Naive thymus-derived CD8-positive, alpha-beta T cell (primary cell): ENCODE measurements at regions not wholly inside any gene's neighbourhood (a gene's known extent, or its start where the extent isn't known, plus 50 kb on each side); places are given as distances from the start of the nearest gene placed in this dataset.
"Not testable (repeated sequence)": the region's sequence is repeated elsewhere in the genome, so short reads cannot be mapped to it uniquely, and the experiment has no call there.

ENCODE experiments used
- ATAC-seq, 2 donors: fragments of 150-1000 bp; cut with Tn5 transposase in 1 of 2; sonication (Bioruptor Pico), chemical (Tn5 transposase) in 1 of 2; 1 replicate in 1 of 2; 2 replicates in 1 of 2; pipeline ENCODE4 v1.10.0; 2021; ENCODE audit warnings: mild to moderate bottlenecking in 2 of 2, moderate library complexity in 2 of 2
- POLR2A ChIA-PET: fragments of 350-600 bp; sonication (Branson Sonifier 250); formaldehyde crosslinking; loops from one replicate; lab custom pipeline; 2021; ENCODE audit warnings: antibody characterized with exemption; lab: Charles Lee
- DNase-seq, 10 donors: peaks; one replicate each; pipeline versions ENCODE4 v3.0.0 to v3.0.0-alpha.2; 2020 to 2022
- H3K27ac Mint-ChIP-seq, 10 donors: one replicate each; pipeline ENCODE4 v1.8.0; 2020 to 2022; ENCODE audit warnings: mild to moderate bottlenecking in 10 of 10, mixed read lengths in 10 of 10, moderate library complexity in 4 of 10, inconsistent platforms in 1 of 10
- H3K27me3 Mint-ChIP-seq, 5 donors: one replicate each; pipeline ENCODE4 v1.8.0; 2021 to 2022; ENCODE audit warnings: mixed read lengths in 5 of 5
- H3K36me3 Mint-ChIP-seq, 3 donors: one replicate each; pipeline ENCODE4 v1.8.0; 2020 to 2022; ENCODE audit warnings: mixed read lengths in 3 of 3, mild to moderate bottlenecking in 2 of 3, inconsistent platforms in 1 of 3
- H3K4me1 Mint-ChIP-seq, 4 donors: one replicate each; pipeline ENCODE4 v1.8.0; 2021 to 2022; ENCODE audit warnings: mixed read lengths in 4 of 4
- H3K4me3 Mint-ChIP-seq, 10 donors: one replicate each; pipeline ENCODE4 v1.8.0; 2020 to 2022; ENCODE audit warnings: mild to moderate bottlenecking in 10 of 10, mixed read lengths in 10 of 10, moderate library complexity in 6 of 10, inconsistent platforms in 1 of 10
- H3K9me3 Mint-ChIP-seq, 9 donors: one replicate each; pipeline ENCODE4 v1.8.0; 2020 to 2022; ENCODE audit warnings: mixed read lengths in 9 of 9, mild to moderate bottlenecking in 3 of 9, inconsistent platforms in 1 of 9, moderate library complexity in 1 of 9

DNA sequence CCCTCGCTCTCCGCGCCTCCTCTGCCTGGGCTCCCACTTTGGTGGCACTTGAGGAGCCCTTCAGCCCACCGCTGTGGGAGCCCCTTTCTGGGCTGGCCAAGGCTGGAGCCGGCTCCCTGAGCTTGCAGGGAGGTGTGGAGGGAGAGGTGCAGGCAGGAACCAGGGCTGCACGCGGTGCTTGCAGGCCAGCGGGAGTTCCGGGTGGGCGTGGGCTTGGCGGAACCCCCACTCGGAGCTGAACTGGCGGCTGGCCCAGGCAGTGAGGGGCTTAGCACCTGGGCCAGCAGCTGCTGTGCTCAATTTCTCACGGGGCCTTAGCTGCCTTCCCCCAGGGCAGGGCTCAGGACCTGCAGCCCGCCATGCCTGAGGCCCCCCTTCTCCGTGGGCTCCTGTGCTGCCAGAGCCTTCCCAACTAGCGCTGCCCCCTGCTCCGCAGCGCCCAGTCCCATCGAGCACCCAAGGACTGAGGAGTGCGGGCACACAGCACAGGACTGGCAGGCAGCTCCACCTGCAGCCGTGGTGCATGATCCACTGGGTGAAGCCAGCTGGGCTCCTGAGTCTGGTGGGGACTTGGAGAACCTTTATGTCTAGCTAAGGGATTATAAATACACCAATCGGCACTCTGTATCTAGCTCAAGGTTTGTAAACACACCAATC, 200.2 kb upstream of the RIMS1 start:
- ATAC-seq, H3K9me3 Mint-ChIP-seq, DNase-seq, H3K4me1 Mint-ChIP-seq, H3K27ac Mint-ChIP-seq, POLR2A ChIA-PET, H3K27me3 Mint-ChIP-seq, H3K4me3 Mint-ChIP-seq, H3K36me3 Mint-ChIP-seq: not testable (repeated sequence)

DNA sequence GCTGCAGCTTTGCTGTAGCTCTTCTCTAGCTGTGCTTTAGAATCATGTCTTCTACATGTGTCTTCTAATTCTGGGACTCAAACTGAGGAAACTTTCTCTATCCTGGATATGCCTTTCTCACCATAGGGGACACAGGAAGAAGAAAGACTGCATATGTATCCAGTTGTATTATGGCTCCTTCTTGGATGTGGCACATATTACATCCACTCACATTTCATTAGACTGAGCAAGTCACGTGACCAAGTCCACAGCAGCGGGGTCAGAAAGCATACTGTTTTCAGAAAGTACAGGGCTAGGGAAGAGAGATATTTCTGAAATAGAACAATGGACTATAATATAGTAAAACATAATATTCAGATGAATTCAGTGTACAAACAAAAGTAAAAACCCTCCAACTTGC, 187.6 kb upstream of the RIMS1 start:
- Mint-ChIP-seq H3K27me3 (no peaks in the 10 kb centered on the region), H3K4me3 (no peak overlapping the region), H3K27ac (no peak overlapping the region), H3K4me1 (no peaks in the 10 kb centered on the region), H3K36me3 (no peaks in the 10 kb centered on the region), H3K9me3 (peaks cover 0 to 15% (median 4%) of the 10 kb centered on the region in 9 donors)
- POLR2A ChIA-PET, result no interaction called here
- DNase-seq (no peak), ATAC-seq (no peak)

DNA sequence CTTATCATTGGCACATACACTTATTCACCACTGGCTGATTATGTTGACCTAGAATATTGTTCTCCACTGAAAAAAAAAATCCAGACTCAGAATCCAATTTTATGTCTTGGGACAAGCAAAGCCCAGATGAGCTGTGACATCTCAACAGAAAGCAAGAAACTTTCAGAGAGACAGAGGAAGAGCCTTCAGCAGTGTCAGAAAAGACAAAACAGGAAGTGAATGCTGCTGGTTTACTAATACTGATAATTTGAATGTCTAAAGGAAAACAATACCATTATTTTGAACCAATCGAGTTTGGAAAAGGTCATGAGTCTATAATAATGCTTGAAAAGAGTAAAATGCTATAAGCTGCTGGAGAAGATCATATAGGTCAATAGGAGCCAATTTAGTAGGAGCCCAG, 179.8 kb upstream of the RIMS1 start:
- POLR2A ChIA-PET, result no interaction called here
- no peaks in the 10 kb centered on the region for H3K27me3 Mint-ChIP-seq
- DNase-seq (no peak), ATAC-seq (no peak)
- peaks cover 0 to 6% (median 0%) of the 10 kb centered on the region in 9 donors for H3K9me3 Mint-ChIP-seq
- no peaks in the 10 kb centered on the region for H3K36me3 Mint-ChIP-seq
- no peak overlapping the region for H3K27ac Mint-ChIP-seq
- H3K4me3 Mint-ChIP-seq, result no peak overlapping the region
- no peaks in the 10 kb centered on the region for H3K4me1 Mint-ChIP-seq

DNA sequence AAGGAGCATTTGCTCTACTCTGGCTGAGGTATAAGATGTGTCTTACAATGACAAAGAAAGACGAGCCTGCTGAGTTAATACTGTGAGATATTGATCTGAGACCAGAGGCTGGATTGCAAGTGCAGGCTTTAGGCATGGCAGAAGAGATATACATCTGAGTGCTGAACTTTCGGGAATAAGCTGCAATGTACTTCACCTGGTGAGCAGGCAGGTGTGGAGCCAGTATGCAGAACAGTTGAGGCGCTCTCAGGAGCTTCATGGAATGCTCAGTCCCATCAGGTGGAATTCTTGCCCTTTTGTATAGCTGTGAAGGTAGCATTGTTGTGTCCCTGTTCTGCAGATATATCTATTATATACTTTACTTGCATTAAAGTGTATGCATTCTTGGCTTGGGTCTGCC, 179.3 kb upstream of the RIMS1 start:
- no peak overlapping the region for H3K4me3 Mint-ChIP-seq
- no peaks in the 10 kb centered on the region for H3K4me1 Mint-ChIP-seq
- H3K36me3 Mint-ChIP-seq, result no peaks in the 10 kb centered on the region
- H3K27ac Mint-ChIP-seq, result no peak overlapping the region
- ATAC-seq (no peak), DNase-seq (no peak)
- H3K27me3 Mint-ChIP-seq, result no peaks in the 10 kb centered on the region
- POLR2A ChIA-PET, result no interaction called here
- peaks cover 0 to 6% (median 0%) of the 10 kb centered on the region in 9 donors for H3K9me3 Mint-ChIP-seq

DNA sequence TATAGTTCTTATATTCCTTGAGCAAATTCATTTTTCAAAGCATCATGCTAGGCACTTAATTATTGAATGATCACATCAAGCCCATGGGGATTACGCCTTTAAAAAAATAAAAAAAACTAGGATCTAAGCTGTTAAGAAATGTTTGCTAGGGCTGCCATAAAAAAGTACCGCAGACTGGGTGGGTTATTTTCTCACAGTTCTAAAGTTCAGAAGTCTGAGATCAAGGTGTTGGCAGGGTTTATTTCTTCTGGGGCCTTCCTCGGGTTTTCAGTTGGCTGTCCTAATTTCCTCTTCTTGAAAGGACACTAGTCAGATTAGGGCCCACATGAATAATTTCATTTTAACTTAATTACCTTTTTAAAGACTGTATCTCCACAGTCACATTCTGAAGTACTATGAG, 165.6 kb upstream of the RIMS1 start:
- no peaks in the 10 kb centered on the region for H3K4me1 Mint-ChIP-seq
- DNase-seq (no peak), ATAC-seq (no peak)
- H3K4me3 Mint-ChIP-seq, result no peak overlapping the region
- no peak overlapping the region for H3K27ac Mint-ChIP-seq
- H3K9me3 Mint-ChIP-seq, result peaks cover 0 to under 1% (median 0%) of the 10 kb centered on the region in 9 donors
- POLR2A ChIA-PET, result no interaction called here
- no peaks in the 10 kb centered on the region for H3K36me3 Mint-ChIP-seq
- no peaks in the 10 kb centered on the region for H3K27me3 Mint-ChIP-seq

- no peaks in the 10 kb centered on the region for H3K36me3 Mint-ChIP-seq
- peaks cover 0 to 5% (median 0%) of the 10 kb centered on the region in 9 donors for H3K9me3 Mint-ChIP-seq
- no peaks in the 10 kb centered on the region for H3K27me3 Mint-ChIP-seq
- ATAC-seq (no peak), DNase-seq (no peak)
- no peak overlapping the region for H3K27ac Mint-ChIP-seq
- H3K4me3 Mint-ChIP-seq, result no peak overlapping the region
- POLR2A ChIA-PET, result no interaction called here
- no peaks in the 10 kb centered on the region for H3K4me1 Mint-ChIP-seq
Observed at GRCh38 chr6:71721642-71722041, 164.7 kb upstream of the RIMS1 start.

DNA sequence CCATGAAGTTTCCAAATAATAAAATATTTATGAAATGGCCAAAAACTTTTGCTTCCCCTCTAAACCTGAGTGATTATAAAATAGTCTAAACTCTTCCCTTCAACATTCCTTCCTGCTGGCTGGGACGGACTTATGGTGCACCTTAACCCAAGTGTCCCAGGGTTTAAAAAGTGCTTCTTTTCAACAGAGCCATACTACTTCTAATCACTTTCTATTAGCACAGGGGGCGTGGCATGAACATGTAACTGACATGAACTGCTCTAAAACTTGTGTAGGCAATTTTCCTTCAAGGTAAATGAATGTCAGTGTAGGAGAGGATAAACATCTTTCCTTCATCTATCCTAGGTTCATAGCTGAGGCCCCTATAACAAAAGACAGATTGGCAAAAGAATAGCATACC, 163.6 kb upstream of the RIMS1 start:
- no peak overlapping the region for H3K4me3 Mint-ChIP-seq
- no peaks in the 10 kb centered on the region for H3K4me1 Mint-ChIP-seq
- ATAC-seq (no peak), DNase-seq (no peak)
- no peak overlapping the region for H3K27ac Mint-ChIP-seq
- no peaks in the 10 kb centered on the region for H3K36me3 Mint-ChIP-seq
- no peaks in the 10 kb centered on the region for H3K27me3 Mint-ChIP-seq
- H3K9me3 Mint-ChIP-seq, result peaks cover 0 to 7% (median 0%) of the 10 kb centered on the region in 9 donors
- POLR2A ChIA-PET, result no interaction called here

GRCh38 chr6:71724456-71725125, 161.8 kb upstream of the RIMS1 start:
- ATAC-seq (no peak), DNase-seq (no peak)
- no peak overlapping the region for H3K27ac Mint-ChIP-seq
- no peaks in the 10 kb centered on the region for H3K36me3 Mint-ChIP-seq
- H3K9me3 Mint-ChIP-seq, result peaks cover 0 to 7% (median 0%) of the 10 kb centered on the region in 9 donors
- POLR2A ChIA-PET, result no interaction called here
- H3K4me1 Mint-ChIP-seq, result no peaks in the 10 kb centered on the region
- H3K4me3 Mint-ChIP-seq, result no peak overlapping the region
- no peaks in the 10 kb centered on the region for H3K27me3 Mint-ChIP-seq

DNA sequence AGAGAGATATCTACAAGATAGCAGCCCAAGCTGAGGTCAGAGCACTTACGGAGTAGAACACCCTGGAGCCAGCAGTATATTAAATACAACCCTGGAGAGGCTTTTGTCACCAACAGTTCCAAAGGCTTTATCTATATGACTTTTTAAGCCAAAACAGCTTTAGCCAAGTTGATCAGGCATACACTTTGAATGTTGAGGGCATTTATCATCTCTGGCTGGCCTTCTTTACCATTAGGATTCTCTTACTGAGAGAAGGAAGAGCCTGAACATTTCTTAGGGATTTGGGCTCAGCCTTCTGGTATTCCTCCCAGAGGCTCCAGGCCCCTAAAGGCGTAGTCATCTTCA, 161.3 kb upstream of the RIMS1 start:
- Mint-ChIP-seq H3K4me3 (no peak overlapping the region), H3K4me1 (no peaks in the 10 kb centered on the region), H3K27me3 (no peaks in the 10 kb centered on the region), H3K36me3 (no peaks in the 10 kb centered on the region), H3K9me3 (peaks cover 0 to 7% (median 0%) of the 10 kb centered on the region in 9 donors), H3K27ac (no peak overlapping the region)
- ATAC-seq (no peak), DNase-seq (no peak)
- POLR2A ChIA-PET, result no interaction called here

DNA sequence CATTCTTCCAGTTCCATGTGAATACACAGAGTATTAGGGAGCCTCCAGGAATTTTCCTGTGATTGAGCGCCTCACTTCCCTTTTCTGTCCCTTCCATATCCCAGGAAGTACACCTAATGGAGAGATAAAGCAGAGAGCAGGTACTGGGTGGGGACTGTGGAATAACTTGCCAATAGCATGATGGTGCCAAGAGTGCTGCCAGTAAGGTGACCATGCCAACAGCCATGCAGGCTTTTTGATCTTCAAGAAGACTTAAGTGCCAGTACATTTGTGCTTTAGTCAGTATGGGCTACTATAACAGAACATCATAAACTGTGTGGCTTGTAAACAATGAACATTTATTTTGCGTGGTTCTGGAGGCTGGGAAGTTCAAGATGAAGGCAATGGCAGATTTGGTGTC, 160.2 kb upstream of the RIMS1 start:
- no peak for ATAC-seq
- H3K4me3 Mint-ChIP-seq, result no peak overlapping the region
- POLR2A ChIA-PET, result no interaction called here
- H3K27ac Mint-ChIP-seq, result no peak overlapping the region
- H3K36me3 Mint-ChIP-seq, result no peaks in the 10 kb centered on the region
- DNase-seq, result no peak
- no peaks in the 10 kb centered on the region for H3K4me1 Mint-ChIP-seq
- peaks cover 0 to 7% (median 0%) of the 10 kb centered on the region in 9 donors for H3K9me3 Mint-ChIP-seq
- no peaks in the 10 kb centered on the region for H3K27me3 Mint-ChIP-seq

DNA sequence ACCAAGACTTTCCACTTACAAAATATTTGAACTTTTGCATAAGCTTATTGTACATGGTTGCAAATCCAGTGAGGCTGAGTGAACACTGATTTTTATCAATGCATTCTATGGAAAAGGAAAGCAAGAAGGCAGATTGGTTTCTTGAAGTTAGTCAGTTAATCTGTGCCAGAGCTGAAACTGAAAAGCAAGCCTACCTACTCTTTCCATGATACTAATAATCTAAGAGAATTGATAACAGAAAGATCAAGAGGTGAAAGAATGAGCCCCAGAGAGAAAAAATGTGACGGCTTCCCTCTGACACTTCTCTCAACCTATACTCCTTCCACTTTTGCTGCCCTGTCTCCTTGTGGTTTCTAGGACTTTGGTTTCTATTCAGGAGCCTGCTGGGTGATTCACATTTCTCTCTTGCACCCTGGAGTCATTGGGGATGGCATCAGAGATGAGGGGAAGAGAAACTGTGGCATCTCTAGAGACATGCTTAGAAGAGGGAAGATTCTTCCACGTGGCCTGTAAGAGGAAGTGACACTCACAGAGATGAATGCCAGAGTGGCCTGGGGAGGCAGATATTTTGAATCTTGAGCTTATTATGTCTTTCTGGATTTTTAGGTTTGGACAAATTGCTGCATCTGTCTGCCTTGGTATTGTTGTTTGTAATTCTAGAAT, 158.6 kb upstream of the RIMS1 start:
- Mint-ChIP-seq H3K36me3 (no peaks in the 10 kb centered on the region), H3K4me1 (no peaks in the 10 kb centered on the region), H3K4me3 (no peak overlapping the region), H3K27me3 (no peaks in the 10 kb centered on the region), H3K27ac (no peak overlapping the region), H3K9me3 (peaks cover 0 to 7% (median 0%) of the 10 kb centered on the region in 9 donors)
- no peak for ATAC-seq
- POLR2A ChIA-PET, result no interaction called here
- DNase-seq, result no peak

DNA sequence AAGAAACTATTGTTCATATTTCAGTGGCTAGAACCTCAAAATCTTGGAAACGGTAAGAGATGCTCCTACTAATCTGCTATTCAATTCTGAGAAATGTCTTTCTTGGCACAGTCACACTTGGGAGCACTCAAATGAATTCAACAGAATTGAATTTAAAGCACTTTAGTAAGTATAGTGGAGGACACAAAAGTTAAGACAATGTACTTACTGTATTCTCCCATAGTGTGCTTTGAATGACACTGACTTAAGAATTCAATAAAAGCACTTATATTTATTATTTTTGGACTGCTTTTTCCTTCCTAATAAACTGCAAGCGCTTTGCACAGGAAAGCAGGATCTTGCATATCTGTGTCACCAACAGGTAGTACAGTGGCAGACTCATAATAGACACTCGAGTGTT, 156.1 kb upstream of the RIMS1 start:
- no peaks in the 10 kb centered on the region for H3K27me3 Mint-ChIP-seq
- no peaks in the 10 kb centered on the region for H3K36me3 Mint-ChIP-seq
- H3K9me3 Mint-ChIP-seq, result peaks cover 0 to 7% (median 0%) of the 10 kb centered on the region in 9 donors
- POLR2A ChIA-PET, result no interaction called here
- no peak overlapping the region for H3K4me3 Mint-ChIP-seq
- DNase-seq (no peak), ATAC-seq (no peak)
- H3K4me1 Mint-ChIP-seq, result no peaks in the 10 kb centered on the region
- no peak overlapping the region for H3K27ac Mint-ChIP-seq

DNA sequence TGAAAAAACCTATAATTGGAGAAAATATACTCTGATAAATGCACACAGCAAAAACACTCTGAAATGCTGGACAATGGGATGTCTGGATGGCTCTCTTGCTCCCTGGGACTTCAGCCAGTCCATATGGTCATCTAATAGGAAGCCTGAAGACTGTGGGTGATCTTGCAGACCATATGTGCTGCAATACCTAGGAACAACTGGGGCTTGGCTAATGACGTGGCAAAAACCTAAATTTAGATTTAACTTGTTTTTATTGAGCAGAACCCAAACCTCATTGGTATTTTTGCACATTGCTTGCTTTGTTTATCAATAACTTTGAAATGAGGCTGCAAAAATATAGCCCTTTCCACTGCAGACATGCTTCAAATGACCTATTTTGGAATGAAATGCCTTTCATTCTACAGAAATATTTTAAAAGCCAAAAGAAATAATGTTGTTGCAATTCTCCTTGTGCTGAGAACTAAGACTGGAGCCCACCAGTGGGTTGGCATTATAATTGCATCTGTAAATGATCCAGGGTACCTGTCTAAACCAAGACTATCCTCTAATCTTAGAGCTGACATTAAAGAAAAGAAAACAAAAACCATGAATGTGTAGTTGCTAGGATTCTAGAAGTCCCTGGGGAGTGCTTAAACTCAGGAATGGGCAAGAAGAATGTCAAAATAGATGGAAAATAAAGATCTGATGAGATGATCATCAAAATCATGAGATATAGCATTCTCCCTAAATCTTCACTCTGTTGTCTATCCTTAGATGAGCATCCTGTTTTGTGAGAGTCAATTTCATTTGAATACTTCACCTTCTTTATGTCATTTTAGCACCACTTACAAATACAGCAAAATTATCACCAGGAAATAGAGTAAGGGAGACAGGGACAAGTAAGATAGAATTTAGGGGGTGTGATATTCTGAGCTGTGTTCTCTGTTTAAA, 152.1 kb upstream of the RIMS1 start:
- H3K27ac Mint-ChIP-seq, result no peak overlapping the region
- H3K36me3 Mint-ChIP-seq, result no peaks in the 10 kb centered on the region
- H3K27me3 Mint-ChIP-seq, result no peaks in the 10 kb centered on the region
- peaks cover 0 to 12% (median 0%) of the 10 kb centered on the region in 9 donors for H3K9me3 Mint-ChIP-seq
- POLR2A ChIA-PET, result no interaction called here
- H3K4me3 Mint-ChIP-seq, result no peak overlapping the region
- no peak for DNase-seq
- no peaks in the 10 kb centered on the region for H3K4me1 Mint-ChIP-seq
- ATAC-seq, result no peak
